ENCODE measurements at regions not wholly inside any gene's neighbourhood (a gene's known extent, or its start where the extent isn't known, plus 50 kb on each side); places are given as distances from the start of the nearest gene placed in this dataset.
A peak's percentile ranks its signal among the peaks of the same experiment; 100 is the strongest.

- Histone ChIP-seq H3K27me3 (no peaks in the 10 kb centered on the region), H3K36me3 (no peaks in the 10 kb centered on the region), H3K27ac (no peak overlapping the region), H3K4me1 (peaks cover 0 to 11% (median 5%) of the 10 kb centered on the region in 4 donors), H3K4me3 (peak overlapping the region in 1 of 4 donors; percentile 3), H3K9me3 (no peaks in the 10 kb centered on the region)
- in situ Hi-C loops (cut with MboI; ENCODE audit: low pct_ligation_motif_present in 1 of 4, low pct_unique_long_range_greater_than_20kb in 1 of 4, low sequenced_read_pairs in 3 of 4), result no loop called here
- TF ChIP-seq EP300 (IDR thresholded peaks at IDR 0.05; ENCODE audit: low read depth) (no peak), POLR2A (IDR thresholded peaks at IDR 0.05) (no peak)
- intact Hi-C loops (cut with DNase I; ENCODE audit: low total_unique reads), result no loop called here
- DNase-seq, result no peak
- 44 to 48% methylated on average over 3 of the region's 3 CpGs for WGBS, 2 donors (ENCODE audit: low coverage in 1 of 2)
Measured at GRCh38 chr13:50152224-50152623, 137.0 kb downstream of the KCNRG start.

- no peak for TF ChIP-seq EP300 (IDR thresholded peaks at IDR 0.05; ENCODE audit: low read depth)
- no peak for TF ChIP-seq POLR2AphosphoS5 (IDR thresholded peaks at IDR 0.05)
- no peak for TF ChIP-seq POLR2A (IDR thresholded peaks at IDR 0.05)
- no peak for TF ChIP-seq CTCF (IDR thresholded peaks at IDR 0.05)
- Histone ChIP-seq H3K9me3 (no peaks in the 10 kb centered on the region), H3K4me3 (no peak overlapping the region), H3K4me1 (peaks cover 0 to 11% (median 5%) of the 10 kb centered on the region in 4 donors), H3K27me3 (no peaks in the 10 kb centered on the region), H3K36me3 (no peaks in the 10 kb centered on the region), H3K27ac (peak overlapping the region in 1 of 4 donors; percentile 3)
- no peak for DNase-seq
- intact Hi-C loops (cut with DNase I; ENCODE audit: low total_unique reads) (no loop called here), in situ Hi-C loops (cut with MboI; ENCODE audit: low pct_ligation_motif_present in 1 of 4, low pct_unique_long_range_greater_than_20kb in 1 of 4, low sequenced_read_pairs in 3 of 4) (no loop called here)
- WGBS, 2 donors (ENCODE audit: low coverage in 1 of 2), result 43 to 53% methylated on average over 7 of the region's 7 CpGs
Measured at GRCh38 chr13:50152655-50153309, 137.5 kb downstream of the KCNRG start.

- Histone ChIP-seq H3K4me3 (no peak overlapping the region), H3K9me3 (no peaks in the 10 kb centered on the region), H3K27ac (no peak overlapping the region), H3K27me3 (no peaks in the 10 kb centered on the region), H3K4me1 (peaks cover 0 to 11% (median 5%) of the 10 kb centered on the region in 4 donors), H3K36me3 (no peaks in the 10 kb centered on the region)
- intact Hi-C loops (cut with DNase I; ENCODE audit: low total_unique reads) (no loop called here), in situ Hi-C loops (cut with MboI; ENCODE audit: low pct_ligation_motif_present in 1 of 4, low pct_unique_long_range_greater_than_20kb in 1 of 4, low sequenced_read_pairs in 3 of 4) (no loop called here)
- DNase-seq, result no peak
- no peak for TF ChIP-seq EP300 (IDR thresholded peaks at IDR 0.05; ENCODE audit: low read depth)
- no peak for TF ChIP-seq CTCF (IDR thresholded peaks at IDR 0.05)
- TF ChIP-seq POLR2A (IDR thresholded peaks at IDR 0.05), result no peak
- no peak for TF ChIP-seq POLR2AphosphoS5 (IDR thresholded peaks at IDR 0.05)
- WGBS, 2 donors (ENCODE audit: low coverage in 1 of 2), result 36 to 57% methylated on average over 2 of the region's 2 CpGs
Measured at GRCh38 chr13:50153401-50153800, 138.2 kb downstream of the KCNRG start.

- intact Hi-C loops (cut with DNase I; ENCODE audit: low total_unique reads), result no loop called here
- in situ Hi-C loops (cut with MboI; ENCODE audit: low pct_ligation_motif_present in 1 of 4, low pct_unique_long_range_greater_than_20kb in 1 of 4, low sequenced_read_pairs in 3 of 4), result no loop called here
- no peaks in the 10 kb centered on the region for H3K9me3 ChIP-seq
- no peaks in the 10 kb centered on the region for H3K36me3 ChIP-seq
- 77 to 93% methylated on average over 5 of the region's 5 CpGs for WGBS, 2 donors (ENCODE audit: low coverage in 1 of 2)
- H3K27me3 ChIP-seq, result no peaks in the 10 kb centered on the region
- H3K4me1 ChIP-seq, result peaks cover 0 to 11% (median 5%) of the 10 kb centered on the region in 4 donors
- no peak overlapping the region for H3K4me3 ChIP-seq
- no peak overlapping the region for H3K27ac ChIP-seq
- TF ChIP-seq POLR2A (IDR thresholded peaks at IDR 0.05) (no peak), POLR2AphosphoS5 (IDR thresholded peaks at IDR 0.05) (no peak), EP300 (IDR thresholded peaks at IDR 0.05; ENCODE audit: low read depth) (no peak), CTCF (IDR thresholded peaks at IDR 0.05) (no peak)
- DNase-seq, result no peak
Measured at GRCh38 chr13:50153876-50154275, 138.6 kb downstream of the KCNRG start.

GRCh38 chr13:50154697-50155096 is 139.5 kb downstream of the KCNRG start:
- H3K4me3 ChIP-seq, result no peak overlapping the region
- intact Hi-C loops (cut with DNase I; ENCODE audit: low total_unique reads) (no loop called here), in situ Hi-C loops (cut with MboI; ENCODE audit: low pct_ligation_motif_present in 1 of 4, low pct_unique_long_range_greater_than_20kb in 1 of 4, low sequenced_read_pairs in 3 of 4) (no loop called here)
- H3K4me1 ChIP-seq, result peaks cover 0 to 11% (median 5%) of the 10 kb centered on the region in 4 donors
- H3K27me3 ChIP-seq, result no peaks in the 10 kb centered on the region
- H3K9me3 ChIP-seq, result no peaks in the 10 kb centered on the region
- H3K36me3 ChIP-seq, result no peaks in the 10 kb centered on the region
- no peak for DNase-seq
- no peak overlapping the region for H3K27ac ChIP-seq
- no peak for TF ChIP-seq EP300 (IDR thresholded peaks at IDR 0.05; ENCODE audit: low read depth)
- no peak for TF ChIP-seq POLR2A (IDR thresholded peaks at IDR 0.05)
- TF ChIP-seq POLR2AphosphoS5 (IDR thresholded peaks at IDR 0.05), result no peak
- no peak for TF ChIP-seq CTCF (IDR thresholded peaks at IDR 0.05)
- WGBS, 2 donors (ENCODE audit: low coverage in 1 of 2), result 95 to 100% methylated on average over 1 of the region's 1 CpG

Measured in transverse colon (tissue), 4 donors.